NCI-H146 (cell line): ENCODE measurements at regions not wholly inside any gene's neighbourhood (a gene's known extent, or its start where the extent isn't known, plus 50 kb on each side); places are given as distances from the start of the nearest gene placed in this dataset.

Experiments used
- DNase-seq: peaks from one replicate; lab custom pipeline; 2025; lab: John Stamatoyannopoulos, UW

- DNase-seq: no peak
These were observed 144.3 kb downstream of the VAPA start for GRCh38 chr18:10057894-10058791.

- DNase-seq: no peak
These were observed 146.0 kb downstream of the VAPA start for GRCh38 chr18:10059610-10060468.

GRCh38 chr18:10060469-10060782 lies 146.6 kb downstream of the VAPA start:
- no peak for DNase-seq

- DNase-seq: no peak
These were observed 147.0 kb downstream of the VAPA start for GRCh38 chr18:10060841-10061240.

- peak; percentile 91 for DNase-seq
These were observed 147.8 kb downstream of the VAPA start for GRCh38 chr18:10061566-10062140.

- peak; percentile 49 for DNase-seq
These were observed 148.8 kb downstream of the VAPA start for GRCh38 chr18:10062302-10063300.

- no peak for DNase-seq
These were observed 149.7 kb downstream of the VAPA start for GRCh38 chr18:10063489-10063888.

GRCh38 chr18:10064267-10064666 lies 150.5 kb downstream of the VAPA start:
- no peak for DNase-seq

GRCh38 chr18:10065296-10065695 lies 151.5 kb downstream of the VAPA start:
- no peak for DNase-seq

GRCh38 chr18:10067670-10068659 lies 154.1 kb downstream of the VAPA start:
- no peak for DNase-seq

GRCh38 chr18:10068766-10069567 lies 155.2 kb downstream of the VAPA start:
- DNase-seq: no peak

- DNase-seq: no peak
These were observed 156.8 kb downstream of the VAPA start for GRCh38 chr18:10070561-10071000.

GRCh38 chr18:10072671-10073175 lies 158.9 kb downstream of the VAPA start:
- no peak for DNase-seq

- no peak for DNase-seq
These were observed 160.3 kb downstream of the VAPA start for GRCh38 chr18:10074110-10074509.

- DNase-seq: no peak
These were observed 160.9 kb downstream of the VAPA start for GRCh38 chr18:10074728-10075127.

GRCh38 chr18:10076502-10077030 lies 162.8 kb downstream of the VAPA start:
- peak; percentile 50 for DNase-seq

GRCh38 chr18:10077986-10078385 lies 164.2 kb downstream of the VAPA start:
- peak; percentile 54 for DNase-seq

- no peak for DNase-seq
These were observed 166.6 kb downstream of the VAPA start for GRCh38 chr18:10080372-10080771.

GRCh38 chr18:10081492-10081891 lies 167.7 kb downstream of the VAPA start:
- DNase-seq: peak; percentile 73
